Vagina (tissue), 2 donors: ENCODE measurements at regions not wholly inside any gene's neighbourhood (a gene's known extent, or its start where the extent isn't known, plus 50 kb on each side); places are given as distances from the start of the nearest gene placed in this dataset.

Source experiments
- DNase-seq, 2 donors: peaks; one replicate each; pipeline ENCODE4 v3.0.0-alpha.2; 2017; ENCODE audit errors: extremely low spot score in 2 of 2
- H3K27ac ChIP-seq: fragments of 200-600 bp; sonication (generic); one replicate; pipeline ENCODE4 v1.5.1; 2019
- H3K27me3 ChIP-seq: fragments of 200-600 bp; sonication (generic); one replicate; pipeline ENCODE4 v1.5.1; 2019
- H3K36me3 ChIP-seq, 2 donors: fragments of 200-600 bp; sonication (generic); one replicate each; pipeline ENCODE4 v1.5.1; 2017 to 2019
- H3K4me1 ChIP-seq: fragments of 200-600 bp; sonication (generic); one replicate; pipeline ENCODE4 v1.5.1; 2019
- H3K4me3 ChIP-seq, 2 donors: fragments of 200-600 bp; sonication (generic); 1 replicate in 1 of 2; 2 replicates in 1 of 2; pipeline ENCODE4 v1.5.1; 2016 to 2019
- H3K9me3 ChIP-seq: fragments of 200-600 bp; sonication (generic); one replicate; pipeline ENCODE4 v1.5.1; 2019
- POLR2A ChIP-seq, 2 donors: fragments of 450-650 bp; IDR thresholded peaks; one replicate each; pipeline ENCODE4 v1.6.1; 2017; ENCODE audit warnings: antibody characterized with exemption in 2 of 2, mild to moderate bottlenecking in 2 of 2, moderate library complexity in 2 of 2
- intact Hi-C: fragments of 100-400 bp; cut with DNase I; formaldehyde crosslinking; loops from one replicate; pipeline ENCODE4 v1.15.1; 2023

DNA sequence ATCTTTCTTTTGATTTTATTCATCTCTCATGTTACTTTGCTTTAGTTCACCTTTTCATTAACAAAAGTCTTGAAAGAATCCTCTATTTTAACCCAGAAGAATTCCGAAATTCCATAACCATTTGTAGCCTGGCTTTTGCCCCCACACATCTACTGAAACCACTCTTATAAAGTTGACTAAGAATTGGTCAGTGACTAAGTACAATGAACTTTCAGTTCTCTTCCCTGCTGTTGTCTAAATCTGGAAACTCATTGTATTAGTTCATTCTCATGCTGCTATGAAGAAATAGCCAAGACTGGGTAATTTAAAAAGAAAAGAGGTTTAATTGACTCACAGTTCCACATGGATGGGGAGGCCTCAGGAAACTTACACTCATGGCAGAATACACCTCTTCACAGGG is 49.9 kb upstream of the PNPT1 start:
- Histone ChIP-seq H3K4me3 (no peak overlapping the region), H3K4me1 (no peaks in the 10 kb centered on the region), H3K36me3 (no peaks in the 10 kb centered on the region), H3K27ac (no peak overlapping the region), H3K27me3 (no peaks in the 10 kb centered on the region), H3K9me3 (no peaks in the 10 kb centered on the region)
- DNase-seq, result no peak
- intact Hi-C loops, result no loop called here
- TF ChIP-seq POLR2A (IDR thresholded peaks at IDR 0.05), result no peak
